ENCODE measurements at regions not wholly inside any gene's neighbourhood (a gene's known extent, or its start where the extent isn't known, plus 50 kb on each side); places are given as distances from the start of the nearest gene placed in this dataset.

DNA sequence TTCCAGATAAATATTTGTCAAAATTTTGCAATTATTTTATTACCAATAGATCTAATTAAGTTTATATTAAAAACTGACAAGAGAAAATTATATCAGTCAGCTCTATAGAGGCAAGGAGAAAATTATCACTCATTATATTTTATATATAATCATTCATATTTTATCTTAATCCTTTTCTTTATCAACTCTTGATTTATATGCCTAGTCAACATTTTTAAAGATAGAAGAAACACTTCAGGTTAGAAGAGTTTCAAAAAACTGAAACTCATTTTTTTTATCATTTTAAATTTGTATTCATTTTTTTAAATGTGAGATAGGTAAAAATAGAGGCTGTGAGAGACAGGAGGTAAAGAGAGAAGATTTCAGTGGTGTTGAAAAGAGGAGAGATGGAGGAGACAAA is 217.3 kb upstream of the P2RY1 start:
- in situ Hi-C loops (cut with HindIII; ENCODE audit: low pct_unique_long_range_greater_than_20kb, low sequenced_read_pairs), result no loop called here
- TF ChIP-seq JUND (IDR thresholded peaks at IDR 0.05; ENCODE audit: low read depth), result no peak

DNA sequence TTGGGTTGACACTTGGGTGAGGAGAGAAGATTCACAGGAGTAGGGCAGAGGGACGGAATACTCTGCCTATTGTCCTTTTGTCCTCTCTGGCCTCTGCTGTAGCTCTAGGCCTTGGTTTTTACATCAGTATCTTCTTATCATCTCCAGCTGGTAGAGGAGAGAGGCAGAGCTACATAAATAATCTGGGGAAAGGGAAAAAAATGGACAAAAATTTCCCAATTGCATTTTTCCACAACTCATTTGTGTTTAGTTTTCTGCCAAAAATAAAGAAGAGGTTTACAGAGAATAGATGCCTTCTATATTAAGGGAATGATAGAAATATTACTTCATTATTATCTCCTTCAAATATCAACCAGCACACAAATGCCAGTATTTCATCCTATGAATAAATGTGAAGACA is 216.4 kb upstream of the P2RY1 start:
- no peak for TF ChIP-seq JUND (IDR thresholded peaks at IDR 0.05; ENCODE audit: low read depth)
- DNase-seq (ENCODE audit: low read depth in 1 of 2, low spot score in 1 of 2), result no peak
- in situ Hi-C loops (cut with HindIII; ENCODE audit: low pct_unique_long_range_greater_than_20kb, low sequenced_read_pairs), result no loop called here

More for the DNA sequence above, 217.3 kb upstream of the P2RY1 start:
- no peak for DNase-seq (ENCODE audit: low read depth in 1 of 2, low spot score in 1 of 2)

DNA sequence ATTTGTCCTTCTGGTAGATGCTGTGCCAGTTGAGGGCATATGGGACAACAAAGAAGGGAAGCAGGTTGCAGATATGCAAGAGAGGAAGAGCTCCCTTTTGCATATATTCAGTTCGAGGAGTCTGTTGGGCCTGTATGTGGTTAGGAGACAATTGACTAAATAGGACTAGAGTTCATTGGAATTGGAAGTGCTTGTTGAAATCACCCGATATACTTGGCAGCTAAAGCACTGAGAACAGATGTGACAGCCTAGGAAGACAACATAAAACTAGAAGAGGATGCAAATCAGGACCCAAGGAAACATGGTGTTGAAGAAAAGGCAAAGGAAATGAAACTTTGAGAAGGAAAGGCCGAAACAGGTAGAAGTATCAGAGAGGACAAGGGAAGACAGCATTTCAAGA is 215.2 kb upstream of the P2RY1 start:
- in situ Hi-C loops (cut with HindIII; ENCODE audit: low pct_unique_long_range_greater_than_20kb, low sequenced_read_pairs), result no loop called here
- TF ChIP-seq JUND (IDR thresholded peaks at IDR 0.05; ENCODE audit: low read depth), result no peak

DNA sequence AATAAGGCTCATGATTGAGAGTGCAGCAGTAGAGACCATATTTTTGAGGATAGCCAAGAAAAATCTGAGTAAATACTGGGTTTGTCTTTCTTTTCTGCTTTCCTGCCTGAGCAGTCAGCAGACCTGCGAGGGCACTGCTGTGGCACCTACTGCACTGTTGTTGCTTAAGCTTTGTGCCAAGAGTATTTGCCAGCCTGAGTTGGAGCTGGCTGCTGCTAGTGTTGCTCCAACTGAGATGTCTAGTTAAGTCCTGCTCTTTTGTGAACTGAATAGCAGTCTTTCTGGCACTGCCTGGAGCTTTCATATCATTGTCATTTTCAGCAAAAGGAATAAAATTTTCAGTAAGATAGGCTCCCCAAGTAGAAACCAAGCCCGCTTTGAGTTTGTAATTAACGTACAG is 214.5 kb upstream of the P2RY1 start:
- in situ Hi-C loops (cut with HindIII; ENCODE audit: low pct_unique_long_range_greater_than_20kb, low sequenced_read_pairs), result no loop called here
- DNase-seq (ENCODE audit: low read depth in 1 of 2, low spot score in 1 of 2), result no peak
- TF ChIP-seq JUND (IDR thresholded peaks at IDR 0.05; ENCODE audit: low read depth), result no peak

More for the DNA sequence above, 215.2 kb upstream of the P2RY1 start:
- DNase-seq (ENCODE audit: low read depth in 1 of 2, low spot score in 1 of 2), result no peak

DNA sequence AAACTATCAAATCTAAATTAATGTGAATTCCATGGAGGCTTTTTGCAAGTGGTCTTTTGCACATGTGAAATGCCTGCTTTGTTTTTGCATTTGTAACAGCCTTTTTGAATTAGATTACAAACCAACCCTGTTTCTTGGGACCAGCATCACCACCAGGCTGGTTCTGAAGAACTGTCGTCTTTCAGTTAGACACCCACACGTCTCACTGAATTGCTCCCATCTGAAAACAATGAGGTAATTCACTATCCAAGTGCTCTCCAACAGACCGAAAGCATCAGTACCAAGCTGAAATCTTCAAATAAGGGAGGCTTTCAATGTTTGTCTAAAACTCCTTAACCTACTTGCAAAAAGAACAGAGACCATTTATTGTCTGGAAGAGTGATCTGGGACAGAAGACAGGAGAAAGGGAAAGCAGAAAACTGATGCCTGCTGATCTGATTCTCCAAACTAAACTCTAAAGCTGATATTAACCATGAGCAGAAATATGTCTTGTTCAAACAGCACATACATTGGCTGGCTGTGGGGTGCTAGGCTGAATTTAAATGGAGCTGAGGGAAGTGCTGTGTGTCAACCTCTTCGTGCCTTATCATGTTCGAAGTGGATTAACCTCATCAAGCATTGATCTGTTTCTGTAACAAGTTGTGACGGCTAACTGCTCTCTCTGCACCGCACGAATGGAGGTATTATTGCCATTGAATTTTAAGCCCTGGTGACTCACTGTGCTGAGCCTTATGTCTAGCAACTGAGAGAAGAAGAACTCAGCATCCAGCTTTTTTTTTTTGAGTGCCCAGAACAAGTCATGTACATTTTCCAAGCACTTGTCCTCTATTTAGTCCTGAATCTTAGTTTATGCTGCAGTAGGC is 213.7 kb upstream of the P2RY1 start:
- in situ Hi-C loops (cut with HindIII; ENCODE audit: low pct_unique_long_range_greater_than_20kb, low sequenced_read_pairs), result no loop called here
- TF ChIP-seq JUND (IDR thresholded peaks at IDR 0.05; ENCODE audit: low read depth), result no peak
- DNase-seq (ENCODE audit: low read depth in 1 of 2, low spot score in 1 of 2), result no peak

DNA sequence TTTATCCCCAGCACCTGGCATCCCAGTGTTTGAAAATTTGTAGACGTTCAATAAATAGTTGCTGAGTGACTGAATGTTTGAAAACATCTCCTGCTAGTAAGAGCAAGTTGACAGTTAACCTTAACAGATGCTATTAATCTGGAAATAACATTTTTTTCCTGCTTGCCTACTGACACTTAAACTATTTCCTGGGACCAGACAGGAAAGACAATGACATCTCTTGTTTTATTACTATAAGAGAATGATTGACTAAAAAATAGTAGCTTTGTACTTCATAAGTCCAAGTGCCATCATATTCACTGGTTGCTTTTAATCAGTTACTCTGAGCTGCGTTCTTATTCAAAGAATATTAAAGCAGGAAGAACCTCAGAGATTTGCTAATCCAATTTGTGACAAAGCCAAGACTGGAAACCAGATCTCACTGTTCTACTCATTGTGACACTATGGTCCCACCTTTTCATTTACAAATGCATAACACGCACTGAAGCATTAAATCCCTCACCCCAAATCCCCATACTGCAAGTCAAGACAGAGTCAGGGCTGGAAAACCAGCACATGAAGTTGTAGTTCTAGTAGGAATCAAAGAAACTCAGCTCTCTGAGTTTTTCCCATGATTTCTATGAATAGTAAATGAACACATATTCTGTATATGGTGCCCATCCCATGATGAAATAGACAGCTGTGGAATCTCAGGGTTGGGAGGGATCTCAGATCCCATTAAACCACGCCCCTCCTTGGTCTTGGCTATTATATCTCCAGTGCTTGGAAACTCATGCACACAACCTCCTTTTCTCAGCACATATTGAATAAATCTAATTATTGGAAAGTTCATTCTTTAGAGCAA is 212.7 kb upstream of the P2RY1 start:
- in situ Hi-C loops (cut with HindIII; ENCODE audit: low pct_unique_long_range_greater_than_20kb, low sequenced_read_pairs), result no loop called here
- no peak for TF ChIP-seq JUND (IDR thresholded peaks at IDR 0.05; ENCODE audit: low read depth)
- DNase-seq (ENCODE audit: low read depth in 1 of 2, low spot score in 1 of 2), result no peak

DNA sequence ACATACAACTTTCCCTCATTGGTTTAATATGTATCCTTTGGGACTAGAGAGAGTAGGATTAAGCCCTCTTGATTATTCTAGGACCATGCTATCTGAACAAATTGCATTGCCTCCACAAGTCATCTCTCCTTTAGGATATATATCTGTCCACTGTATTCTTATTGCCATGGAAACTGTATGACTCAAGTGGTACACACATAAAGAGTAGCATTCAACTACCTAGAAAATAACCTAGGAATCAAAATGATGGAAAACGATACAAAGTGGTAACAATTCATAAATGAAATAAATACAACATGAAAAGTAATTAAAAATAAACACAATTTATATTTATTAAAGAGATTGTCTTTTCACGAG is 212.1 kb upstream of the P2RY1 start:
- in situ Hi-C loops (cut with HindIII; ENCODE audit: low pct_unique_long_range_greater_than_20kb, low sequenced_read_pairs), result no loop called here
- no peak for TF ChIP-seq JUND (IDR thresholded peaks at IDR 0.05; ENCODE audit: low read depth)
- DNase-seq (ENCODE audit: low read depth in 1 of 2, low spot score in 1 of 2), result no peak

DNA sequence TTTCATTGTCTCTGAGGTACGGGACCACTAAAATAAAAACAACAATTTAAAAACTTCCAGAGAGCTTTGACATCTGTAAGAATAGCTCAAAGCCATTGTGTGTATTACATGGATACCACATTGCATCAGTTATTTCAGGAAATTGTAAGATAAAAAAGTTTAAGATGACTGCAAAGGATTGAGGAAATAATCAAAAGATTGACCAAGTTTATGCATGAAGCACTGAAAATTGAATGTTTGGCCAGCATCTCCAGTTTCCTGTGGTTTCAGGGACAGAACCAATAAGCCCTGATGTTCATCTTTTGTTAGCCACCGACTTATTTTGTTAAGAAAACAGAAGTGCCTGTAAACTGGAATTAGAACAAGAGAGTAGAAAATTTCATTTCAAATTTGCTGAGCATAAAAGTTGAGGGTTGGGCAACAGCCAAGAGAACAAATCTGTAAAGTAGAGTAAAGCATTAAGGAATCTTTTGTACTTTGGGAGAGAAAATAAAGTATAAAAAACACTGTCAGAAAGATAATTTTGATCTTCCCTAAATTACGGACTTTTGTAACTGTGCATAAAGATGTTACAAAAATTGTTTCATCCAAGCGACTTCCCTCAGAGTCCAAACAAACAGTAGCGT is 211.5 kb upstream of the P2RY1 start:
- in situ Hi-C loops (cut with HindIII; ENCODE audit: low pct_unique_long_range_greater_than_20kb, low sequenced_read_pairs), result no loop called here

DNA sequence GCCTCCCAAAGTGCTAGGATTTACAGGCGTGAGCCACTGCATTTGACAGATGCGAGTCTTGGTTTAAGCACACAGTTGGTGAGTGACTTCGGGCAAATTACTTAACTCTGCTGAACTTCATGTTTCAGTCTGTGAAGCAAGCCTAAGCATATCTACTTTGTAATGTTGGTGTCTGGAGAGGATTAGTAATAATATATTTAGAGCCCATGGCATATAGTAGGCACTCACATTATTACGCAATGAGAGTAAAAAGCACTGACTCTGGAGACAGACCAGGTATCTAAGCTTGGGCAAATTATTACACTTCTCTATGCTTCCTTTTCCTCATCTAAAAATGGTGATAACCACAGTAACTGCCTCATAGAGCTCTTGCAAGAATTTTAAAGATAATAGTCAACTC is 208.7 kb upstream of the P2RY1 start:
- in situ Hi-C loops (cut with HindIII; ENCODE audit: low pct_unique_long_range_greater_than_20kb, low sequenced_read_pairs), result no loop called here
- DNase-seq (ENCODE audit: low read depth in 1 of 2, low spot score in 1 of 2), result no peak
- no peak for TF ChIP-seq JUND (IDR thresholded peaks at IDR 0.05; ENCODE audit: low read depth)

More for the DNA sequence above, 211.5 kb upstream of the P2RY1 start:
- TF ChIP-seq JUND (IDR thresholded peaks at IDR 0.05; ENCODE audit: low read depth), result no peak
- DNase-seq (ENCODE audit: low read depth in 1 of 2, low spot score in 1 of 2), result no peak

DNA sequence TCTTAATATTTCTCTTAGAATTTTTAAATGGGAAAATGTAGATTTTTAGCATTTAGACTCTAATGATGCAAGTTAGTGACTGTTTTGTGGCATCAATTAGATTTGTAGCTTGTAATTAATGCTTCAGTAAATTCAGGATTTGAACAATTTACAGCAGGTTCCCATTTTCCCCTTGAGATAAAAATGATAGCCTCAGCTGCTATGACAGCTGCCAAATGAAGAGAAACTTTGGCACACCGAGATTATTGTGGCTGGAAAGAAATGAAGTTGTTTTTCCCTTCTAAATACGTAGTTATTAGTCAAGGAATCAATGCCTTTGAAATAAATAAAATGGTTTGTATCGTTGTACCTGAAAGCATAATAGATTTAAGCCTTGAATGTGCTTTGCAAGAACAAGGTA is 206.4 kb upstream of the P2RY1 start:
- TF ChIP-seq JUND (IDR thresholded peaks at IDR 0.05; ENCODE audit: low read depth), result no peak
- DNase-seq (ENCODE audit: low read depth in 1 of 2, low spot score in 1 of 2), result no peak
- in situ Hi-C loops (cut with HindIII; ENCODE audit: low pct_unique_long_range_greater_than_20kb, low sequenced_read_pairs), result no loop called here

DNA sequence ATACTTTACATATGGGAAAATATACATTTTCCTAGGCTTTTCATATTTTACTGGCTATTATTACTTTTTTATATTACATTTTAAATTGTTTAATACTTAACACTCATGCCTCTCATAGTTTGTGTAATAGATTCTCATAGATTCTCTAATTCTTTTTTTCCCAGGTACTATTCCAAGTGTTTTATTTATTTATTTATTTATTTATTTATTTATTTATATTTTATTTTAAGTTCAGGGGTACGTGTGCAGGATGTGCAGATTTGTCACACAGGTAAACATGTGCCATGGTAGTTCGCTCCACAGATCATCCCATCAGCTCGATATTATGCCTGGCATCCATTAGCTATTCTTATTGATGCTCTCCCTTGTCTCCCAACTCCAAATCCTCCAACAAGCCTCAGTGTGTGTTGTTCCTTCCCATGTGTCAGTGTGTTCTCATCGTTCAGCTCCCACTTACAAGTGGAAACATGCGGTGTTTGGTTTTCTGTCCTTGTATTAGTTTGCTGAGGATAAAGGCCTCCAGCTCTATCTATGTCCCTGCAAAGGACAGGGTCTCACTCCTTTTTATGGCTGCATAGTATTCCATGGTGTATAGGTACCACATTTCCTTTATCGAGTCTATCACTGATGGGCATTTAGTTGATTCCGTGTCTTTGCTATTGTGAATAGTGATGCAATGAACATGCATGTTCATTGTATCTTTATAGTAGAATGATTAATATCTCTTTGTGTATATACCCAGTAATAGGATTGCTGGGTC is 205.4 kb upstream of the P2RY1 start:
- no peak for TF ChIP-seq JUND (IDR thresholded peaks at IDR 0.05; ENCODE audit: low read depth)
- in situ Hi-C loops (cut with HindIII; ENCODE audit: low pct_unique_long_range_greater_than_20kb, low sequenced_read_pairs), result no loop called here
- no peak for DNase-seq (ENCODE audit: low read depth in 1 of 2, low spot score in 1 of 2)

DNA sequence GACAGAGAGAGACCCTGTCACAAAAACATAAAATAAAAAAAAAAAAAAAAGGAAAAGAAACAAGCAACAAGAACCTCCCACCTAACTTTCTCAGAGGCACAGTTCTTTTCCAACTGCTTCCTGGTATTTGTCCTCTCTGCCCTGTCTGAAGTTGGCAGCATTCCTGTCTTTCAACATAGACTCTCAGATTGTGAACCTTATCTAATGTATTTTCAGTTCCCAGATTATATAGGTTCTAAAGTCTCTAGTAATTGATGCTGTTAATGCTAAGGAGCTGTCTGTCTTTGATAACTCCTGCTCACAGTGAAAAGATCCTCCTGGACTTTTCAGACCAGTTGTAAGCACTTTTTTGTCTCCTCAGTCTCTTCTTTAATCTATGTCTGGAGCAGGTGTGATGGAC is 199.5 kb upstream of the P2RY1 start:
- TF ChIP-seq JUND (IDR thresholded peaks at IDR 0.05; ENCODE audit: low read depth), result no peak
- in situ Hi-C loops (cut with HindIII; ENCODE audit: low pct_unique_long_range_greater_than_20kb, low sequenced_read_pairs), result no loop called here
- no peak for DNase-seq (ENCODE audit: low read depth in 1 of 2, low spot score in 1 of 2)
